ENCODE measurements at regions not wholly inside any gene's neighbourhood (a gene's known extent, or its start where the extent isn't known, plus 50 kb on each side); places are given as distances from the start of the nearest gene placed in this dataset.
"Not testable (repeated sequence)": the region's sequence is repeated elsewhere in the genome, so short reads cannot be mapped to it uniquely, and the experiment has no call there.

DNA sequence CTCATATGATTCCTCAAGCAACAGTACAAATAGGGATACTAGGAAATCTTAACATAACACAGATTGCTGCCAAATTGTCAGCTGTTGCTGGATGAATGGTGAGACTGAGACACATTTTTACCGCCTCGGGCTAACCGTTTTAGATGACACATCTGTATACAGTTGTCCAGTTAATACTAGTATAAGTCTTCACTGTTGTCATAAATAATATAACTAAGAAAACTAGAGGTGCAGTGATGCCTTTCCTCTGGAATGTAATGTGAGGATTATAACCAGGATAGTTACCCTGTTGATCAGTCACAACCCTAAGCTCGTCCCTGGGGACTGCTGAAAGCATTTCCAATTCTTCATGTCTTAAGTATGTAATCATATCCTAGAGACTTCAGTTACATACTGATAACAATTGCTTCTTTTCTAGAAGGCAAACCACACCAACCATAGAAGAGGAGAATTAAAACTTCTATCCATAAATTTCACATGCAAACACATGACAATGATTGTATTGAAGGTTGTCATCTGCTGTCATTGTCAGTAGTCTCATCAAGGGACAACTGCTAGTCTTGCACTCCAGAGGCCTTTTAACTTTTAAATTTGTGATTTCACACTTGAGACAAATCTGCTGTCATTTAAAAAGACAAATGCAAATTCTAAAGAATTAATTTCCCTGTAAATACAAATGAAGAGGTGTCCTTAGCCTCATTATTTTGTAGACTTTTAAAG, 100.4 kb upstream of the SEMA3D start:
- intact Hi-C loops (cut with DNase I, micrococcal nuclease): no loop called here
- no peak for DNase-seq

DNA sequence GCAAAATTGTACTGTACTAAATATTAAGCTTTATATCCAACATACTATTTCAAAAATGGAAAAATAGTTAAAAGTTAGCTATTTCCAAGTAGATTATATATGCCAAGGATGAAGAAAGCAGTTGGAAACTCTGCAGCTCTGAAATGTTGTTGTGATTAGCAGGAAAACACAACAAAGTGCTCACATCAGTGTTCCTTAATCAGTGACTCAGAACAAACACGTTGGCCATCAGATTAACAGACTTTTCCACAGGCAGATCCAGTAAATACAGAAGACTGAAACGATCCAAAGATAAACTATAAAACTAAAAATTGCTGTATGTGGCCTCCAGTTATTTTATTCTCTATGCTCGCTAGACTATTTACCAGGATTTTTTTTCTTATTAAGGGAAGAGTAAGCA, 99.6 kb upstream of the SEMA3D start:
- intact Hi-C loops (cut with DNase I, micrococcal nuclease): no loop called here
- no peak for ATAC-seq
- no peak for DNase-seq

More for the DNA sequence above, 100.4 kb upstream of the SEMA3D start:
- ATAC-seq: no peak

DNA sequence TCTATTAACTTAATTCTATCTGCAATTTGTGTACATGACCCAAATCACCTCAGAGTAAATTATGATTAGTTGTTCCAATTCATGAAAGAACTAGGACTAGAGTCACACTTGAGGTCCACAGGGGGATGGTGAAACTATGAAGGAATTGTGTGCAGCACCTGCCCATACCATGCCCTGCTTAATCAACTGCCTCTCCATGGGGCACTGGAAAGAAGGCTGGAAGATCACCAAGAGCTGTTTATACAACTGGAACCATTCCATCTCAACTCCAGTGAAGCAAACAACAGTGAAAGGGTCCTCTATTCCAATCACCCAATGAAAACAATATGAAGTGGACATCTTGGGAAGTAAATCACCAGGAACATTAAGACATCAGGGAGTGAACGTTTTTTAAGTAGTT, 98.7 kb upstream of the SEMA3D start:
- ATAC-seq: no peak
- intact Hi-C loops (cut with DNase I, micrococcal nuclease): no loop called here

DNA sequence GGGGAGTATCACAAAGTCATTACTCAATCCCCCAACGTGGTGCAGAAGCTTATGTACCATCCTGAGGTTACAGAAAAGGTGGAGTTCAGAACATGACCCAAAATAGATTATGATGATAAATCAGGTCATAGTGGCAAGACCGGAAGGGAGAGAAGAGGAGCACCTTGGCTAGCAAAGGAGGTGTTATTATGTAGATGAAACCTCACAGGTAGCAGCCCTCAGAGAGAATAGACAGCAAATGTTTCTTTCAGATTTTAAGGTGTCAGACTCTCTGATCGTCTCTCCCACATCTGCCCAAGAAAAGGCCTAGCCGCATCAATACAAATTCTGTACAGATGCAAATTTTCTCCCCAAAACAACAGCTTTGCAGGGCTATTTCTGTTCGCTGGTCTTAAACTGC, 88.3 kb upstream of the SEMA3D start:
- DNase-seq: no peak
- no peak for ATAC-seq
- intact Hi-C loops (cut with DNase I, micrococcal nuclease): no loop called here

More for the DNA sequence above, 98.7 kb upstream of the SEMA3D start:
- DNase-seq: no peak

DNA sequence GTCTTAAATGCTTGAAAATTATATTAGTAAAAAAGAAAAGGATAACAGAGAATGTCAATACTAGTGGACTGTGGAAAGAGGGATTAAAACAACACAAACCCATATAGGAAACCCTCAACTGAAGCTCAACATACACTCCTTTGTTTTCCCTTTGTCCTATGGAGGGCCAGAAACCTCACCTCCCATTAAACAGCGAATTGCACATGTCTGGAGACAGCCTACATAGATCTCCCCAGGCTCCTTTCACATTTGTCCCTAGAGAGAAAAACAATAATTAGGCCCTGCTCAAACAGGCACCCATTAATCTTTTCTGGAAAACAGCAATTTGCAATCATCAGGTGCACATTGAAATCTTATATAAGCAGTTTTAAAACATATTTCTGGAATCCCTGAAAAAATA, 87.6 kb upstream of the SEMA3D start:
- DNase-seq: no peak
- no peak for ATAC-seq
- intact Hi-C loops (cut with DNase I, micrococcal nuclease): no loop called here

DNA sequence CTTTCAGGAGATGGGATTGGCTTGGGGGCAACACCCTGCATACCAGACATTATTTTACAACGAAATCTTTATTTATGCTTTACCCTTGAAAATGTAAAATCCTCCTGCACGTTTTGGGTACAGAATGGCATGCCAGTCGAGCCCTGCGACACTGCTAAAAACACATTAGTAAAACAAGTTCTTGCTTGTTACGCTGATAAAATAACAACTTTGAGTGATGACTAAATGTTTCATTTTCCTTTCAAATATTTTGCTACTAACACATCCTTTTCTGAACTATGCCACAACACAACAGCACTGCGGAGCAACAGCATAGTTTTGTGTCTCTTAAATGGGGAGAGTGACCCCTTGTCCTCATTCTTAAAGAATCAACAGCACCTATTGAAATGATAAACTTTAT, 76.0 kb upstream of the SEMA3D start:
- no peak for ATAC-seq
- DNase-seq: no peak
- intact Hi-C loops (cut with DNase I, micrococcal nuclease): no loop called here

DNA sequence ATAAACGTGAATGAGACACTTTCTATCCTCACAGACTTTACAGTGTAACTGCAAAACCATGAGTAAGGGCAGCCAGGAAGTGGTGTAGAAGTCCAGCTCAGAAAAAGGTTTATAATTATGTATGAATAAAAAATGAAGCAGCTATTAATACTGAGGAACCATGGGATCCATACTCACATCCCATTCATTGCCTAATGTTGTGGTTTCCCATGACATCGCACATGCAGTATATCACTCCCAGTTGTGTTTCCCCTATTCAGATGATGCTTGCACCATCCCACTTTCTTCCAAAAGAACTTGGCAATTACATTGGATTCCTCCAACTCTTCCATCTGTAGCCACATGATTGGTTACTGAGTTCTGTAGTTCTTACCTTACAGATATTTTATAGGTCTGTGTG, 74.5 kb upstream of the SEMA3D start:
- no peak for DNase-seq
- intact Hi-C loops (cut with DNase I, micrococcal nuclease): no loop called here
- no peak for ATAC-seq

DNA sequence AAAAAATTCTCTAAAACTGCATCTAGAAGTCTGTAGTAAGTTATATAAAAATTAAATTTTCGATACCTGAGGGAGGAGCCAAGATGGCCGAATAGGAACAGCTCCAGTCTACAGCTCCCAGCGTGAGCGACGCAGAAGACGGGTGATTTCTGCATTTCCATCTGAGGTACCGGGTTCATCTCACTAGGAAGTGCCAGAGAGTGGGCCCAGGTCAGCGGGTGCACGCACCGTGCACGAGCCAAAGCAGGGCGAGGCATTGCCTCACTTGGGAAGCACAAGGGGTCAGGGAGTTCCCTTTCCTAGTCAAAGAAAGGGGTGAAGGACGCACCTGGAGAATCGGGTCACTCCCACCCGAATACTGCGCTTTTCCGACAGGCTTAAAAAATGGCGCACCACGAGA, 62.9 kb upstream of the SEMA3D start:
- DNase-seq; intact Hi-C loops (cut with DNase I, micrococcal nuclease); ATAC-seq: not testable (repeated sequence)

DNA sequence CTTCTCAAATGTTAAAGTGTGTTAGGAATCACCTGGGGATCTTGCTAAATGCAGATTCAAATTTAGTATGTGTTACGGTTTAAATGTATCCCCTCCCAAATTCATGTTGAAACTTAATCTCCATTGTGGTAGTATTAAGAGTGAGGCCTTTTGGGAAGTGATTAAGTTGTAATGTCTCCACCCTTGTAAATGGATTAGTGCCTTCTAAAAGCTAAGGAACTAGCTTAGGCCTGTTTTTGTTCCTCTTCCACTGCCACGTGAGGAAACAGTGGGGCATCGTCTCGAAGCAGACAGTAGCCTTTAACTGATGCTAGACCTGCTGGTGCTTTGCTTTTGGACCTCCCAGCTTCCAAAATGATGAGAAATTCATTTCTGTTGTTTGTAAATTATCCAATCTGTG, 52.3 kb upstream of the SEMA3D start:
- DNase-seq (no peak), ATAC-seq (no peak)
- intact Hi-C loops (cut with DNase I, micrococcal nuclease): no loop called here

DNA sequence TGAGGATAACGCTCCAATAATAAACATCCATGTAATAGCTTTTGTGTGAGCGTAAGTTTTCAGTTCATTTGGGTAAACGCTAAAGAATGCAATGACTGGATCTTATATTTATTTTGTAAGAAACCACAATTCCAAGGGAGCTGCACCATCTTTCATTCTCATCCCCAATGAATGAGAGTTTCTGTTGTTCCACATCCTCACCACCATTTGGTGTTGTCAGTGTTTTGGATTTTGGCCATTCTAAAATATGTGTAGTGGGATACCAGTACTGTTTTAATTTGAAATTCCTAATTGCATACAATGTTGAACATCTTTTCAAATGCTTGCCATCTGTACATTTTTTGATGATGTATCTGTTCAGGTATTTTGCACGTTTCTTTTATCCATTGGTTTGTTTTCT, 50.9 kb upstream of the SEMA3D start:
- no peak for DNase-seq
- intact Hi-C loops (cut with DNase I, micrococcal nuclease): no loop called here
- ATAC-seq: no peak

Data from left colon (tissue), 2 donors.